IMR-90 (cell line): ENCODE measurements at regions not wholly inside any gene's neighbourhood (a gene's known extent, or its start where the extent isn't known, plus 50 kb on each side); places are given as distances from the start of the nearest gene placed in this dataset.

Experiments used
- BHLHE40 ChIP-seq: fragments of 150-350 bp; IDR thresholded peaks from 2 replicates; pipeline ENCODE4 v1.6.1; 2016; ENCODE audit warnings: mild to moderate bottlenecking, low read depth, low read length
- CEBPB ChIP-seq: IDR thresholded peaks from 2 replicates; pipeline ENCODE4 v1.6.1; 2012; ENCODE audit warnings: low read depth, low read length, improper control_type of control experiment
- CHD1 ChIP-seq: IDR thresholded peaks from 2 replicates; pipeline ENCODE4 v1.6.1; 2012; ENCODE audit warnings: low read depth, low read length, improper control_type of control experiment
- FOS ChIP-seq: fragments of 150-350 bp; IDR thresholded peaks from 2 replicates; pipeline ENCODE4 v1.6.1; 2016; ENCODE audit warnings: low read depth, low read length
- MAFK ChIP-seq: IDR thresholded peaks from 2 replicates; pipeline ENCODE4 v1.6.1; 2012; ENCODE audit warnings: low read depth, low read length, improper control_type of control experiment
- MXI1 ChIP-seq: IDR thresholded peaks from 2 replicates; pipeline ENCODE4 v1.6.1; 2012; ENCODE audit warnings: low read depth, mild to moderate bottlenecking, low read length, moderate library complexity, borderline replicate concordance
- POLR2A ChIP-seq: IDR thresholded peaks from 2 replicates; pipeline ENCODE4 v1.6.1; 2012; ENCODE audit warnings: mild to moderate bottlenecking, low read depth, low read length
- RCOR1 ChIP-seq: IDR thresholded peaks from 2 replicates; pipeline ENCODE4 v1.6.1; 2012; ENCODE audit warnings: mild to moderate bottlenecking, low read length, improper control_type of control experiment; ENCODE audit not compliant: insufficient replicate concordance
- RFX5 ChIP-seq: IDR thresholded peaks from 2 replicates; pipeline ENCODE4 v1.8.0; 2012; ENCODE audit warnings: low read depth, mild to moderate bottlenecking, low read length, moderate library complexity
- TF ChIP-seq, protein P1 (sequence below): conservative IDR thresholded peaks from 2 replicates; pipeline ENCODE4 v1.5.1; 2012; ENCODE audit warnings: mild to moderate bottlenecking, low read depth, low read length, improper control_type of control experiment
- TF ChIP-seq, protein P2 (sequence below): fragments of 150-350 bp; IDR thresholded peaks from 2 replicates; pipeline ENCODE4 v1.6.1; 2017; ENCODE audit warnings: mild to moderate bottlenecking, antibody characterized with exemption, low read length, low read depth

DNA sequence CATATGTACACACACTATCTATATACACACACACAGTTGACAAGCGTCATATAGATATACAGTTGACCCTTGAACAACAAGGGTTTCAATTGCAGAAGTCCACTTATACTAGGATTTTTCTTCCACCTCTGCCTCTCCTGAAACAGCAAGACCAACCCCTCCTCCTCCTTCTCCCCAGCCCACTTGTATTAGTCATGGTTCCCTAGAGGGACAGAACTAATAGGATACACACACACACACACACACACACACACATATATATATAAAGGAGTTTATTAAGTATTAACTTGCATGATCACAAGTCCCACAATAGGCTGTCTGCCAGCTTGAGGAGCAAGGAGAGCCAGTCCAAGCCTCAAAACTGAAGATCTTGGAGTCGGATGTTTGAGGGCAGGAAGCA, 92.9 kb downstream of the DHCR7 start:
- TF ChIP-seq RFX5: no peak
- no peak for TF ChIP-seq POLR2A
- TF ChIP-seq MAFK: no peak
- TF ChIP-seq, protein P1, sequence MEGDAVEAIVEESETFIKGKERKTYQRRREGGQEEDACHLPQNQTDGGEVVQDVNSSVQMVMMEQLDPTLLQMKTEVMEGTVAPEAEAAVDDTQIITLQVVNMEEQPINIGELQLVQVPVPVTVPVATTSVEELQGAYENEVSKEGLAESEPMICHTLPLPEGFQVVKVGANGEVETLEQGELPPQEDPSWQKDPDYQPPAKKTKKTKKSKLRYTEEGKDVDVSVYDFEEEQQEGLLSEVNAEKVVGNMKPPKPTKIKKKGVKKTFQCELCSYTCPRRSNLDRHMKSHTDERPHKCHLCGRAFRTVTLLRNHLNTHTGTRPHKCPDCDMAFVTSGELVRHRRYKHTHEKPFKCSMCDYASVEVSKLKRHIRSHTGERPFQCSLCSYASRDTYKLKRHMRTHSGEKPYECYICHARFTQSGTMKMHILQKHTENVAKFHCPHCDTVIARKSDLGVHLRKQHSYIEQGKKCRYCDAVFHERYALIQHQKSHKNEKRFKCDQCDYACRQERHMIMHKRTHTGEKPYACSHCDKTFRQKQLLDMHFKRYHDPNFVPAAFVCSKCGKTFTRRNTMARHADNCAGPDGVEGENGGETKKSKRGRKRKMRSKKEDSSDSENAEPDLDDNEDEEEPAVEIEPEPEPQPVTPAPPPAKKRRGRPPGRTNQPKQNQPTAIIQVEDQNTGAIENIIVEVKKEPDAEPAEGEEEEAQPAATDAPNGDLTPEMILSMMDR: no peak
- TF ChIP-seq BHLHE40: no peak
- TF ChIP-seq, protein P2, sequence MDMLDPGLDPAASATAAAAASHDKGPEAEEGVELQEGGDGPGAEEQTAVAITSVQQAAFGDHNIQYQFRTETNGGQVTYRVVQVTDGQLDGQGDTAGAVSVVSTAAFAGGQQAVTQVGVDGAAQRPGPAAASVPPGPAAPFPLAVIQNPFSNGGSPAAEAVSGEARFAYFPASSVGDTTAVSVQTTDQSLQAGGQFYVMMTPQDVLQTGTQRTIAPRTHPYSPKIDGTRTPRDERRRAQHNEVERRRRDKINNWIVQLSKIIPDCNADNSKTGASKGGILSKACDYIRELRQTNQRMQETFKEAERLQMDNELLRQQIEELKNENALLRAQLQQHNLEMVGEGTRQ: no peak
- no peak for TF ChIP-seq CHD1
- no peak for TF ChIP-seq CEBPB
- no peak for TF ChIP-seq RCOR1
- TF ChIP-seq MXI1: no peak
- no peak for TF ChIP-seq FOS
